ENCODE measurements at regions not wholly inside any gene's neighbourhood (a gene's known extent, or its start where the extent isn't known, plus 50 kb on each side); places are given as distances from the start of the nearest gene placed in this dataset.
"Not testable (repeated sequence)": the region's sequence is repeated elsewhere in the genome, so short reads cannot be mapped to it uniquely, and the experiment has no call there.

- not testable (repeated sequence) for TF ChIP-seq CTCF (IDR thresholded peaks at IDR 0.05; ENCODE audit: borderline replicate concordance, extremely low read depth, low read length, poor library complexity, severe bottlenecking); EZH2 (IDR thresholded peaks at IDR 0.05; ENCODE audit: borderline replicate concordance, low read depth, low read length, severe bottlenecking)
Measured at GRCh38 chr7:76780693-76781092, 153.6 kb upstream of the POMZP3 start.

Measured in DND-41 (cell line).